ENCODE measurements at regions not wholly inside any gene's neighbourhood (a gene's known extent, or its start where the extent isn't known, plus 50 kb on each side); places are given as distances from the start of the nearest gene placed in this dataset.

DNA sequence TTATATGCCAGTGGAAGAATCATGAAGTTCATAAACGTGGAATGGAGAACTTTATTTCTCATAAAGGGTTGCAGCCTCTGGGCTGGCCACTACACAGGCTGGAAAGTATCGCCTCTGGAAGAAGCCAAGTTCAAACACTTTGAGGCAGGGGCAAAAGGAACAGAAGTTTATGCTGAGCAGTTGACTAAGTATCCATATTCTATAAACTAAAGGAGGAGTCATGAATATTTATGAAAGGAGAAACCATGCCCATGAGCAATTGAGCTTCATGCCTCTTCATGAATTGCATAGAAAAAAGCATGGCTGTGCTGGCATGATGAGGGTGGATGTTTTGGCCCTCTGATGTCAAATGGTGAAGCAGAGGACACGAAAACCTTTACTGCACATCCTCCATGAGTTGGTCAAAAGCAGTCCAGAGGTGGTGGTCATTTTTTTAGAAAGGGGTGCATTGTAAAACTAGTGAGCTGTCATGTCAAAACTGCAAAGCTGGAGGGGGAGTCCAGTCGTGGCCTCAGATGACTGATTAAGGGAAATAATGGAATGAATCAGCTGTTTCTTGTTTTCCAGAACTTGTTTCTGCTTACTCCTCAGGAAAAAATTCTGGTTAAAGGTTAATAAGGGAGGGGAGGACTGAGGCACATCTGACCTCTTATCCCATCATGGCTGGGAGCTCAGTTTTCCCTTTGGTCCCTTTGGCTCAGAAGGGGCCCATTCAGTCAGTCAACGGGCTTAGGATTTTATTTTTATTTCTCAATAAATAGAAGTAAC, 276.7 kb downstream of the CHL1 start:
- no peak overlapping the region for H3K27ac ChIP-seq (ENCODE audit: low read depth in 2 of 2, low read length in 1 of 2)
- H2AFZ ChIP-seq (ENCODE audit: low read depth): no peak overlapping the region
- POLR2A ChIA-PET: no interaction called here
- no peak overlapping the region for H3K4me2 ChIP-seq
- no peaks in the 10 kb centered on the region for H3K79me2 ChIP-seq (ENCODE audit: insufficient read depth)
- 12% methylated on average over 5 of the region's 5 CpGs for WGBS (ENCODE audit: low lambda C conversion rate)
- no peak overlapping the region for H3K4me3 ChIP-seq (ENCODE audit: low read depth in 2 of 2, low read length in 1 of 2)
- no peaks in the 10 kb centered on the region for H3K27me3 ChIP-seq (ENCODE audit: insufficient read depth)
- H4K20me1 ChIP-seq (ENCODE audit: insufficient read depth): no peaks in the 10 kb centered on the region
- H3K9me2 ChIP-seq: no peaks in the 10 kb centered on the region
- no peaks in the 10 kb centered on the region for H3F3A ChIP-seq (replicated peaks; ENCODE audit: insufficient read depth)
- TF ChIP-seq SIN3A (IDR thresholded peaks at IDR 0.05; ENCODE audit: borderline replicate concordance, low read depth, low read length): no peak
- TF ChIP-seq, protein P1, sequence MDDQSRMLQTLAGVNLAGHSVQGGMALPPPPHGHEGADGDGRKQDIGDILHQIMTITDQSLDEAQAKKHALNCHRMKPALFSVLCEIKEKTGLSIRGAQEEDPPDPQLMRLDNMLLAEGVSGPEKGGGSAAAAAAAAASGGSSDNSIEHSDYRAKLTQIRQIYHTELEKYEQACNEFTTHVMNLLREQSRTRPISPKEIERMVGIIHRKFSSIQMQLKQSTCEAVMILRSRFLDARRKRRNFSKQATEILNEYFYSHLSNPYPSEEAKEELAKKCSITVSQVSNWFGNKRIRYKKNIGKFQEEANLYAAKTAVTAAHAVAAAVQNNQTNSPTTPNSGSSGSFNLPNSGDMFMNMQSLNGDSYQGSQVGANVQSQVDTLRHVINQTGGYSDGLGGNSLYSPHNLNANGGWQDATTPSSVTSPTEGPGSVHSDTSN (IDR thresholded peaks at IDR 0.05): no peak
- no peak for TF ChIP-seq NFIC (IDR thresholded peaks at IDR 0.05; ENCODE audit: borderline replicate concordance)
- TF ChIP-seq RAD21 (IDR thresholded peaks at IDR 0.05; ENCODE audit: low read length): no peak
- no peak for TF ChIP-seq FOXJ3 (CRISPR knock-in tag; IDR thresholded peaks at IDR 0.05)
- TF ChIP-seq FOXM1 (IDR thresholded peaks at IDR 0.05; ENCODE audit: low read depth): no peak
- TF ChIP-seq EP300 (IDR thresholded peaks at IDR 0.05; ENCODE audit: borderline replicate concordance in 1 of 2, low read depth in 1 of 2, low read length in 1 of 2): no peak
- no peak for TF ChIP-seq YY1 (IDR thresholded peaks at IDR 0.05; ENCODE audit: low read depth)
- TF ChIP-seq RXRA (IDR thresholded peaks at IDR 0.05; ENCODE audit: borderline replicate concordance, low read depth): no peak
- TF ChIP-seq, protein P2, sequence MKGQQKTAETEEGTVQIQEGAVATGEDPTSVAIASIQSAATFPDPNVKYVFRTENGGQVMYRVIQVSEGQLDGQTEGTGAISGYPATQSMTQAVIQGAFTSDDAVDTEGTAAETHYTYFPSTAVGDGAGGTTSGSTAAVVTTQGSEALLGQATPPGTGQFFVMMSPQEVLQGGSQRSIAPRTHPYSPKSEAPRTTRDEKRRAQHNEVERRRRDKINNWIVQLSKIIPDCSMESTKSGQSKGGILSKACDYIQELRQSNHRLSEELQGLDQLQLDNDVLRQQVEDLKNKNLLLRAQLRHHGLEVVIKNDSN (IDR thresholded peaks at IDR 0.05; ENCODE audit: borderline replicate concordance, low read depth): no peak
- TF ChIP-seq JUND (IDR thresholded peaks at IDR 0.05): no peak
- TF ChIP-seq TEAD4 (IDR thresholded peaks at IDR 0.05; ENCODE audit: borderline replicate concordance, insufficient read depth): no peak
- no peak for TF ChIP-seq RCOR1 (IDR thresholded peaks at IDR 0.05; ENCODE audit: low read length)
- no peak for TF ChIP-seq FOSL2 (IDR thresholded peaks at IDR 0.05; ENCODE audit: borderline replicate concordance, low read depth)
- TF ChIP-seq, protein P3, sequence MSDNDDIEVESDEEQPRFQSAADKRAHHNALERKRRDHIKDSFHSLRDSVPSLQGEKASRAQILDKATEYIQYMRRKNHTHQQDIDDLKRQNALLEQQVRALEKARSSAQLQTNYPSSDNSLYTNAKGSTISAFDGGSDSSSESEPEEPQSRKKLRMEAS (IDR thresholded peaks at IDR 0.05; ENCODE audit: low read depth): no peak
- no peak for TF ChIP-seq POLR2AphosphoS5 (IDR thresholded peaks at IDR 0.05; ENCODE audit: low read depth, low read length)
- no peak for TF ChIP-seq CHD2 (IDR thresholded peaks at IDR 0.05; ENCODE audit: low read length, partially characterized antibody)
- no peaks in the 10 kb centered on the region for H3K9me3 ChIP-seq
- H3K9ac ChIP-seq: no peak overlapping the region
- no peak for DNase-seq
- H3K36me3 ChIP-seq (replicated peaks in 1 of 2; ENCODE audit: control insufficient read depth in 1 of 2, insufficient read depth in 2 of 2, low read length in 1 of 2): no peaks in the 10 kb centered on the region
- no peaks in the 10 kb centered on the region for H3K4me1 ChIP-seq (ENCODE audit: control insufficient read depth in 1 of 2, insufficient read depth in 2 of 2, low read depth in 1 of 2, low read length in 1 of 2)
- CTCF ChIA-PET: no interaction called here

DNA sequence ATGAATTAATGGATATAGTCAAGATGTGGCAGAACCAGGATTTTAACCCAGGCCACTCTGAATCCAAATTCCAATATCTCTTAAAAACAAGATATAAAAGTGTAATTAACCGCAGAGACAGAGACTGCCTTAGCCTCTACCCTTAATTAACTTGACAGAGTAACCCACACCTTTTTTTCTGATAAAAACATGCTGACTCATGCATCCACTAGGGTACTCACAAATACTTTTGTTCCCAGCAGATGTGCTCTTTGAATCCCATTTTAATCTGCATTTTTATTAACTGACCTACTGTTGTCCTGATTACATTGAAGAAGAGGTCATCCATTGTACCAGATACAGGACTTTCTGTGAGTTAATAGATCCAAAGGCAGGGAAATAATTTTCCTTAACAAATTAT, 278.3 kb downstream of the CHL1 start:
- no peak overlapping the region for H3K9ac ChIP-seq
- H3K36me3 ChIP-seq (replicated peaks in 1 of 2; ENCODE audit: control insufficient read depth in 1 of 2, insufficient read depth in 2 of 2, low read length in 1 of 2): no peaks in the 10 kb centered on the region
- no peak overlapping the region for H3K4me3 ChIP-seq (ENCODE audit: low read depth in 2 of 2, low read length in 1 of 2)
- ChIA-PET CTCF (no interaction called here), POLR2A (no interaction called here)
- H2AFZ ChIP-seq (ENCODE audit: low read depth): no peak overlapping the region
- H3K9me3 ChIP-seq: no peaks in the 10 kb centered on the region
- H3F3A ChIP-seq (replicated peaks; ENCODE audit: insufficient read depth): no peaks in the 10 kb centered on the region
- no peak overlapping the region for H3K4me2 ChIP-seq
- H3K27me3 ChIP-seq (ENCODE audit: insufficient read depth): no peaks in the 10 kb centered on the region
- no peaks in the 10 kb centered on the region for H4K20me1 ChIP-seq (ENCODE audit: insufficient read depth)
- H3K9me2 ChIP-seq: no peaks in the 10 kb centered on the region
- 33% methylated on average over 1 of the region's 1 CpG for WGBS (ENCODE audit: low lambda C conversion rate)
- H3K27ac ChIP-seq (ENCODE audit: low read depth in 2 of 2, low read length in 1 of 2): no peak overlapping the region
- no peaks in the 10 kb centered on the region for H3K79me2 ChIP-seq (ENCODE audit: insufficient read depth)
- no peak for DNase-seq
- no peaks in the 10 kb centered on the region for H3K4me1 ChIP-seq (ENCODE audit: control insufficient read depth in 1 of 2, insufficient read depth in 2 of 2, low read depth in 1 of 2, low read length in 1 of 2)
- TF ChIP-seq, protein P4, sequence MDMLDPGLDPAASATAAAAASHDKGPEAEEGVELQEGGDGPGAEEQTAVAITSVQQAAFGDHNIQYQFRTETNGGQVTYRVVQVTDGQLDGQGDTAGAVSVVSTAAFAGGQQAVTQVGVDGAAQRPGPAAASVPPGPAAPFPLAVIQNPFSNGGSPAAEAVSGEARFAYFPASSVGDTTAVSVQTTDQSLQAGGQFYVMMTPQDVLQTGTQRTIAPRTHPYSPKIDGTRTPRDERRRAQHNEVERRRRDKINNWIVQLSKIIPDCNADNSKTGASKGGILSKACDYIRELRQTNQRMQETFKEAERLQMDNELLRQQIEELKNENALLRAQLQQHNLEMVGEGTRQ (IDR thresholded peaks at IDR 0.05; ENCODE audit: borderline replicate concordance, low read depth, low read length): no peak
- no peak for TF ChIP-seq MXI1 (IDR thresholded peaks at IDR 0.05; ENCODE audit: low read depth, low read length)
- TF ChIP-seq, protein P5, sequence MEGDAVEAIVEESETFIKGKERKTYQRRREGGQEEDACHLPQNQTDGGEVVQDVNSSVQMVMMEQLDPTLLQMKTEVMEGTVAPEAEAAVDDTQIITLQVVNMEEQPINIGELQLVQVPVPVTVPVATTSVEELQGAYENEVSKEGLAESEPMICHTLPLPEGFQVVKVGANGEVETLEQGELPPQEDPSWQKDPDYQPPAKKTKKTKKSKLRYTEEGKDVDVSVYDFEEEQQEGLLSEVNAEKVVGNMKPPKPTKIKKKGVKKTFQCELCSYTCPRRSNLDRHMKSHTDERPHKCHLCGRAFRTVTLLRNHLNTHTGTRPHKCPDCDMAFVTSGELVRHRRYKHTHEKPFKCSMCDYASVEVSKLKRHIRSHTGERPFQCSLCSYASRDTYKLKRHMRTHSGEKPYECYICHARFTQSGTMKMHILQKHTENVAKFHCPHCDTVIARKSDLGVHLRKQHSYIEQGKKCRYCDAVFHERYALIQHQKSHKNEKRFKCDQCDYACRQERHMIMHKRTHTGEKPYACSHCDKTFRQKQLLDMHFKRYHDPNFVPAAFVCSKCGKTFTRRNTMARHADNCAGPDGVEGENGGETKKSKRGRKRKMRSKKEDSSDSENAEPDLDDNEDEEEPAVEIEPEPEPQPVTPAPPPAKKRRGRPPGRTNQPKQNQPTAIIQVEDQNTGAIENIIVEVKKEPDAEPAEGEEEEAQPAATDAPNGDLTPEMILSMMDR (IDR thresholded peaks at IDR 0.05): no peak
- no peak for TF ChIP-seq ELF1 (IDR thresholded peaks at IDR 0.05)
- TF ChIP-seq EP300 (IDR thresholded peaks at IDR 0.05; ENCODE audit: borderline replicate concordance in 1 of 2, low read depth in 1 of 2, low read length in 1 of 2): no peak
- TF ChIP-seq RAD21 (IDR thresholded peaks at IDR 0.05; ENCODE audit: low read length): no peak
- TF ChIP-seq, protein P6, sequence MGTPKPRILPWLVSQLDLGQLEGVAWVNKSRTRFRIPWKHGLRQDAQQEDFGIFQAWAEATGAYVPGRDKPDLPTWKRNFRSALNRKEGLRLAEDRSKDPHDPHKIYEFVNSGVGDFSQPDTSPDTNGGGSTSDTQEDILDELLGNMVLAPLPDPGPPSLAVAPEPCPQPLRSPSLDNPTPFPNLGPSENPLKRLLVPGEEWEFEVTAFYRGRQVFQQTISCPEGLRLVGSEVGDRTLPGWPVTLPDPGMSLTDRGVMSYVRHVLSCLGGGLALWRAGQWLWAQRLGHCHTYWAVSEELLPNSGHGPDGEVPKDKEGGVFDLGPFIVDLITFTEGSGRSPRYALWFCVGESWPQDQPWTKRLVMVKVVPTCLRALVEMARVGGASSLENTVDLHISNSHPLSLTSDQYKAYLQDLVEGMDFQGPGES (IDR thresholded peaks at IDR 0.05; ENCODE audit: low read depth, low read length): no peak
- no peak for TF ChIP-seq RXRA (IDR thresholded peaks at IDR 0.05; ENCODE audit: borderline replicate concordance, low read depth)
- TF ChIP-seq GATA2 (CRISPR knock-in tag; IDR thresholded peaks at IDR 0.05): no peak
- TF ChIP-seq TEAD4 (IDR thresholded peaks at IDR 0.05; ENCODE audit: borderline replicate concordance, insufficient read depth): no peak
